Vagina (tissue), 2 donors: ENCODE measurements at regions not wholly inside any gene's neighbourhood (a gene's known extent, or its start where the extent isn't known, plus 50 kb on each side); places are given as distances from the start of the nearest gene placed in this dataset.

Experiments used
- DNase-seq, 2 donors: peaks; one replicate each; pipeline ENCODE4 v3.0.0-alpha.2; 2017; ENCODE audit errors: extremely low spot score in 2 of 2
- H3K27ac ChIP-seq: fragments of 200-600 bp; sonication (generic); one replicate; pipeline ENCODE4 v1.5.1; 2019
- H3K27me3 ChIP-seq: fragments of 200-600 bp; sonication (generic); one replicate; pipeline ENCODE4 v1.5.1; 2019
- H3K36me3 ChIP-seq, 2 donors: fragments of 200-600 bp; sonication (generic); one replicate each; pipeline ENCODE4 v1.5.1; 2017 to 2019
- H3K4me1 ChIP-seq: fragments of 200-600 bp; sonication (generic); one replicate; pipeline ENCODE4 v1.5.1; 2019
- H3K4me3 ChIP-seq, 2 donors: fragments of 200-600 bp; sonication (generic); 1 replicate in 1 of 2; 2 replicates in 1 of 2; pipeline ENCODE4 v1.5.1; 2016 to 2019
- H3K9me3 ChIP-seq: fragments of 200-600 bp; sonication (generic); one replicate; pipeline ENCODE4 v1.5.1; 2019
- CTCF ChIP-seq, 3 experiments: fragments of 450-650 bp in 2 of 3; fragments of 200-600 bp in 1 of 3; sonication (generic) in 1 of 3; IDR thresholded peaks; one replicate each; pipeline ENCODE4 v1.5.1; 2017 to 2019; ENCODE audit warnings: antibody characterized with exemption in 3 of 3, mild to moderate bottlenecking in 2 of 3, moderate library complexity in 2 of 3
- POLR2A ChIP-seq, 2 donors: fragments of 450-650 bp; IDR thresholded peaks; one replicate each; pipeline ENCODE4 v1.6.1; 2017; ENCODE audit warnings: antibody characterized with exemption in 2 of 2, mild to moderate bottlenecking in 2 of 2, moderate library complexity in 2 of 2
- POLR2AphosphoS5 ChIP-seq, 2 donors: sonication (generic); formaldehyde crosslinking; IDR thresholded peaks; one replicate each; pipeline ENCODE4 v1.9.0; 2017; ENCODE audit warnings: antibody characterized with exemption in 2 of 2, mild to moderate bottlenecking in 2 of 2, low read depth in 1 of 2; ENCODE audit not compliant: insufficient read depth in 1 of 2
- intact Hi-C: fragments of 100-400 bp; cut with DNase I; formaldehyde crosslinking; loops from one replicate; pipeline ENCODE4 v1.15.1; 2023

- intact Hi-C loops = no loop called here
- TF ChIP-seq POLR2A (IDR thresholded peaks at IDR 0.05) (no peak), POLR2AphosphoS5 (IDR thresholded peaks at IDR 0.05; ENCODE audit: insufficient read depth in 1 of 2, low read depth in 1 of 2) (no peak), CTCF (IDR thresholded peaks at IDR 0.05) (no peak)
- Histone ChIP-seq H3K4me1 (peaks cover 7% of the 10 kb centered on the region), H3K27ac (no peak overlapping the region), H3K9me3 (no peaks in the 10 kb centered on the region), H3K4me3 (no peak overlapping the region), H3K27me3 (no peaks in the 10 kb centered on the region), H3K36me3 (no peaks in the 10 kb centered on the region)
- DNase-seq = peak in 1 of 2 donors; percentile 55
These were observed 102.0 kb downstream of the FAM43A start for GRCh38 chr3:194787650-194788049.

GRCh38 chr3:194792368-194792767, 106.7 kb downstream of the FAM43A start:
- no peaks in the 10 kb centered on the region for H3K4me1 ChIP-seq
- H3K36me3 ChIP-seq = no peaks in the 10 kb centered on the region
- DNase-seq = no peak
- H3K27ac ChIP-seq = no peak overlapping the region
- intact Hi-C loops = no loop called here
- no peaks in the 10 kb centered on the region for H3K9me3 ChIP-seq
- no peak for TF ChIP-seq POLR2AphosphoS5 (IDR thresholded peaks at IDR 0.05; ENCODE audit: insufficient read depth in 1 of 2, low read depth in 1 of 2)
- TF ChIP-seq CTCF (IDR thresholded peaks at IDR 0.05) = no peak
- no peak for TF ChIP-seq POLR2A (IDR thresholded peaks at IDR 0.05)
- H3K4me3 ChIP-seq = no peak overlapping the region
- H3K27me3 ChIP-seq = no peaks in the 10 kb centered on the region

- DNase-seq = no peak
- Histone ChIP-seq H3K27me3 (no peaks in the 10 kb centered on the region), H3K27ac (no peak overlapping the region), H3K36me3 (no peaks in the 10 kb centered on the region), H3K4me1 (peaks cover 8% of the 10 kb centered on the region), H3K4me3 (no peak overlapping the region), H3K9me3 (no peaks in the 10 kb centered on the region)
- intact Hi-C loops = no loop called here
- TF ChIP-seq POLR2A (IDR thresholded peaks at IDR 0.05) (no peak), CTCF (IDR thresholded peaks at IDR 0.05) (no peak), POLR2AphosphoS5 (IDR thresholded peaks at IDR 0.05; ENCODE audit: insufficient read depth in 1 of 2, low read depth in 1 of 2) (no peak)
These were observed 112.0 kb downstream of the FAM43A start for GRCh38 chr3:194797555-194798250.

GRCh38 chr3:194798486-194798885, 112.8 kb downstream of the FAM43A start:
- no peaks in the 10 kb centered on the region for H3K36me3 ChIP-seq
- TF ChIP-seq POLR2AphosphoS5 (IDR thresholded peaks at IDR 0.05; ENCODE audit: insufficient read depth in 1 of 2, low read depth in 1 of 2) (no peak), POLR2A (IDR thresholded peaks at IDR 0.05) (no peak), CTCF (IDR thresholded peaks at IDR 0.05) (no peak)
- H3K27me3 ChIP-seq = no peaks in the 10 kb centered on the region
- no peak overlapping the region for H3K27ac ChIP-seq
- DNase-seq = no peak
- no peak overlapping the region for H3K4me3 ChIP-seq
- intact Hi-C loops = no loop called here
- peaks cover 8% of the 10 kb centered on the region for H3K4me1 ChIP-seq
- no peaks in the 10 kb centered on the region for H3K9me3 ChIP-seq

GRCh38 chr3:194800002-194800401, 114.3 kb downstream of the FAM43A start:
- no peaks in the 10 kb centered on the region for H3K36me3 ChIP-seq
- H3K27ac ChIP-seq = no peak overlapping the region
- no peak for DNase-seq
- H3K27me3 ChIP-seq = peaks cover 1% of the 10 kb centered on the region
- H3K4me3 ChIP-seq = no peak overlapping the region
- H3K4me1 ChIP-seq = peaks cover 8% of the 10 kb centered on the region
- intact Hi-C loops = no loop called here
- no peaks in the 10 kb centered on the region for H3K9me3 ChIP-seq
- no peak for TF ChIP-seq POLR2AphosphoS5 (IDR thresholded peaks at IDR 0.05; ENCODE audit: insufficient read depth in 1 of 2, low read depth in 1 of 2)
- no peak for TF ChIP-seq CTCF (IDR thresholded peaks at IDR 0.05)
- no peak for TF ChIP-seq POLR2A (IDR thresholded peaks at IDR 0.05)
